IPS-18c (cell line): ENCODE measurements at regions not wholly inside any gene's neighbourhood (a gene's known extent, or its start where the extent isn't known, plus 50 kb on each side); places are given as distances from the start of the nearest gene placed in this dataset.

Experiments used
- H3K4me3 ChIP-seq: 2 replicates; pipeline ENCODE4 v1.7.0; 2013; ENCODE audit warnings: low read depth, mild to moderate bottlenecking, low read length, moderate library complexity; ENCODE audit not compliant: insufficient read depth
- H3K9me3 ChIP-seq: one replicate; pipeline ENCODE4 v1.6.1; 2013; ENCODE audit warnings: mild to moderate bottlenecking, low read length, moderate library complexity; ENCODE audit not compliant: control insufficient read depth, insufficient read depth

GRCh38 chr22:48615171-48616008, 1212.3 kb downstream of the BRD1 start:
- no peak overlapping the region for H3K4me3 ChIP-seq
- H3K9me3 ChIP-seq, result no peaks in the 10 kb centered on the region

DNA sequence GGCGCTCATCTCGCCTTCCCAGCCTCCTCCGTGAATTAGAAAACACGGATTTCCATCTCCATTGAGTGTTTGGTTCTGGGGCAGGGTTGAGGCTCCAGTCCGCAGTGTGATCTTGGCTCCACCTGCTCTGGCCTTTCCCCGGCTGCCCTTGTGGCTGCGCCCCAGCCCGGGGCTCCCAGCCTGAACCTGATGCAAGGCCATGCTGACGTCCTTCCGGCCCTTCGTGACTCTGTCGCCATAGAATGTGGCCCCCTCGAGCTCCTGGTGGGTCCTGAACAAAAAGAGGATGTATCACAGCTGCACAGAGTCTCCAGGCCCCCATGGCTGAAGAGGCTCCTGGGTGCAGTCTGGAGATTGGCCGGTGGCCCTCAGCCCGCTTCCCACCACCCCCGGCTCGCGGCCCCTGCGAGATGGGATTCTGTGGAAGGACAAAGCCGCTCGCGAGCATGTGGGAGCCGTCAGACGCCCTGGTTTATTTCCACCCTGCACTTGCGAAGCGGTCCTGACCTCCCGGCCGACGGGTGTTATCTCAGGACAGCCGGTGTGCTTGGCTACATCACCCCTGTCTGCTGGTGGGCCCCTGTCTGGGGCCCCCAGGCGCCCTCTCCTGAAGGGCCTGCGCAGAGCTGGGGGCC, 1214.0 kb downstream of the BRD1 start:
- Histone ChIP-seq H3K4me3 (no peak overlapping the region), H3K9me3 (no peaks in the 10 kb centered on the region)

GRCh38 chr22:48612077-48612995, 1215.3 kb downstream of the BRD1 start:
- Histone ChIP-seq H3K9me3 (no peaks in the 10 kb centered on the region), H3K4me3 (no peak overlapping the region)

- H3K9me3 ChIP-seq, result no peaks in the 10 kb centered on the region
Observed at GRCh38 chr22:48609279-48609865, 1218.3 kb downstream of the BRD1 start.

GRCh38 chr22:48607901-48608662, 1219.6 kb downstream of the BRD1 start:
- Histone ChIP-seq H3K4me3 (no peak overlapping the region), H3K9me3 (no peaks in the 10 kb centered on the region)

More at GRCh38 chr22:48609279-48609865, 1218.3 kb downstream of the BRD1 start:
- no peak overlapping the region for H3K4me3 ChIP-seq

DNA sequence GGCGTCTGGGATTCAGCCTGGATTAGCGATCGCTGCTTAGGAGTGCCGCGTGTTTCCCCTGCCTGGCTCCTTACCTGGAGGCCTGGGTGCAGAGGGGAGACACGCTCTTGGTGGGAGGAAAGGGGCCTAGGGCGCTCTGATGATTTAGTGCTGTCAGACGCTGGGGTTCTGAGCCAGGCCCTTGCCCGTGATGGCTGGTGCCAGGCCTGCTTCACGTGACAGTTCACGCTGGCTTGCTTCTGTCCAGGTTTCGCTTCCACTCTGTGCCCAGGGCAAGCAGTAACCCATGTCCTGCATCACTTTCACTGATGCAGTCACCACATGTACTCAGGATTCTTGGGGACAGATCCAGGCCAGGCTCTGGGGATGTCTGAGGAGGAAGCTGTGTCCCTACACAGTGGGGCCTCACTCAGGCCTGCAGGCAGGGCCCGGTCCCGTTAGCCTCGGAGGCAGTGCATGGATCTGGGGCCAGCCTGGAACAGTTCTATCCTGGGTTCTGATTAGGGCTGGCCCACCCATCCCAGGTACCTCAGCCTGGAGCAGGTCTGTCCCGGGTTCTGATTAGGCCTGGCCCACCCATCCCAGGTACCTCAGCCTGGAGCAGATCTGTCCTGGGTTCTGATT, 1220.9 kb downstream of the BRD1 start:
- no peak overlapping the region for H3K4me3 ChIP-seq
- no peaks in the 10 kb centered on the region for H3K9me3 ChIP-seq

DNA sequence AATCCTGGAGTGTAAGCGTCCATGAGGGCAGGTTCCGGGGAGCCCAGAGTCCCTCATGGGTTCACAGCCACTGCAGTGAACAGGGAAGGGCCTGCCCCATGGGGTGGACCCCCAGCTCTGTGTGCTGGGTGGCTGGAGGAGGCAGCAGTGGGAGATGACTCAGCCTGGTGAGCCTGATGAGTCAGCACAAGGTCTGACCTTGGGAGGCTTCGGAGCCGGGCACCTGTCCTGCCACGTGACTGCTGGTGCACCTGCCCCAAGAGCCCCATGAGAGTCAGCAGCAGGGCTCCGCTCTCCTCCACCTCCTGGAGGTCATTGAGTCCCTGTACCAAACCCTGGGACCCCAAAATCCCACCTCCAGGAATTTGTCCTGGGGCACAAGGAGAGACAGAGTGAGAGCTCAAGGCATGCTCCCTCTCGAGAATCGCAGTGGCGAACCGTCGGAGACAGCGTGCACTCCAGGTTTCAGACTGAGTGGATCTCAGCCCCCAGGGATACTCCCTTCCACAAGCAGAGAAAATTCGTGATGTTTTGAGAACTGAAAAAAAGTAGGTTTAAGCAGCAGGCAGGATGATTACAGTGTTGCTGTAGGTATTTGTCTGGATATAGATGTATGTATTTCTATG, 1221.7 kb downstream of the BRD1 start:
- Histone ChIP-seq H3K4me3 (no peak overlapping the region), H3K9me3 (no peaks in the 10 kb centered on the region)

DNA sequence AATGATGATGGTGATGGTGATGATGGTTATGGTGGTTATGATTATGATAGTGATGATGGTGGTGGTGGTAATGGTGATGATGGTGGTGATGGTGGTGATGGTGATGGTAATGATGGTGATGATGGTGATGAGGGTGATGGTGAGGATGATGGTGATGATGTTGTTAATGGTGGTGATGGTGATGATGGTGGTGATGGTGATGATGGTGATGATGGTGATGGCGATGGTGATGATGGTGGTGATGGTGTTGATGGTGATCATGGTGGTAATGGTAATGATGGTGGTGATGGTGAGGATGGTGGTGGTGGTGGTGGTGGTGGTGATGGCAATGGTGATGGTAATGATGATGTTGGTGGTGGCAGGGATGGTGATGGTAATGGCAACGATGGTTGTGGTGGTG, 1222.5 kb downstream of the BRD1 start:
- Histone ChIP-seq H3K9me3 (no peaks in the 10 kb centered on the region), H3K4me3 (no peak overlapping the region)

DNA sequence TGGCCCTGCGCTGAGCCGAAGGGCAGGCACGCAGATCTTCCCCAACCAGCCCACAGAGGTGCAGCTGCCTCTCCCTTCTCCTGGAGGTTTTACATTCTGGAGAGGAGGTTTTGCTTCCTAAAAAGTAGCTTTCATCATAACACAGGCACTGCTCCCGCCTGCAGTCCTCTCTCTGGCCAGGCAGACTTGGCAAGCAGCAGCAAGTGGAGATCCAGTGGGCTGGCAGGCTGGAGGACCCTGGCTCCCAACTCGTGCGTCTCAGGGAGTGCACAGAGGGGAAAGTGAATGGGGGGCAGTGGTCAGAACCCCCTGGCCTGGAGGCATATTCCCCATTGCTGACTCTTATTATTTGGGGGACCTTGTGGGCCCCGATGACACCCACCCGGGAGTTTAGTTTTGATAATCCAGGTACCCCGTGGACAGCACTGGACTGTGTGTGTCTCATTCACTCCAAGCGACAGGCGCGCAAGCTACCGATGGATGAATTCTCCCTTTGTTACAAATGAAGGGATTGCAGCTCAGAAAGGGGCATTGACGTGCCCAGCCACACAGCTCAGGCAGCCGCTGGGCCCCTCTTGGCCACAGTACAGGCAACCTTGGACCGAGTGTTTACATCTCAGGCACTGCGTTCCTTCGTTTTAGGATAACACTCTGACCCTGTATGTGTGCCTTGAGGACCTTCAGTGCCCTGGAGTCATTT, 1223.9 kb downstream of the BRD1 start:
- no peaks in the 10 kb centered on the region for H3K9me3 ChIP-seq
- no peak overlapping the region for H3K4me3 ChIP-seq

DNA sequence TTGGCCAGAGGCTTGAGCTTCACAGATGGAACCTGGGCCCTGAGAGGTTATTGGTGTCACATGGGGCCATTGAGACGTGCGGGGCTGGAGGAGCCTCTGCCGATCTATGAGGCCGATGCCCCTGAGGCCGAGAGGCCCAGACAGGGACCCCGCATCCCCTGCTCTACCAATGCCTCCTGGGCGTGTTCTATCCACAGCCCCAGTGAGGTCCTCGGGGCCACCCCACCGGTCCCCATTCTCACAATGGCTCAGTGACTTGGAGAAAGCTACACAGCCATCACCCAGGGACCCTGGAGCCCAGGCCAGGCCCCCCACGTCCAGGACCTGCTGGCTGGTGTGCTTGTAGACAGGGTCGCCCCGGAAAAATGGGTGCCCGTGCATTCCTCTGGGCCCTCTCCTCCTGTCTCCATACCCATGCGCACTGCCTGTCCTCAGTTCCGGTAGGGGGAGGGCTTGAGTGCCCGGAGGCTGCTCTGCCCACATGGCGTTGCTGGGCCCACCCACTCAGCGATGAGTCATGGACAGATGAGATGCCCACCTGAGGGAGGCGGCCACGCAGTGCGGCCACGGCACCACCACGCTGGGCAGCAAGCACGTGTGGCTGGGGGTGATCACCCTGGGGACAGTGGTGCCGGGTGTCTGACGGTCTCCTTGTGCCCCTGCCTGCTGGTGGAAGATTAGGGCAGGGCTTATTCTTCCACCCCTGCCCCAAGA, 1224.7 kb downstream of the BRD1 start:
- Histone ChIP-seq H3K4me3 (no peak overlapping the region), H3K9me3 (no peaks in the 10 kb centered on the region)

DNA sequence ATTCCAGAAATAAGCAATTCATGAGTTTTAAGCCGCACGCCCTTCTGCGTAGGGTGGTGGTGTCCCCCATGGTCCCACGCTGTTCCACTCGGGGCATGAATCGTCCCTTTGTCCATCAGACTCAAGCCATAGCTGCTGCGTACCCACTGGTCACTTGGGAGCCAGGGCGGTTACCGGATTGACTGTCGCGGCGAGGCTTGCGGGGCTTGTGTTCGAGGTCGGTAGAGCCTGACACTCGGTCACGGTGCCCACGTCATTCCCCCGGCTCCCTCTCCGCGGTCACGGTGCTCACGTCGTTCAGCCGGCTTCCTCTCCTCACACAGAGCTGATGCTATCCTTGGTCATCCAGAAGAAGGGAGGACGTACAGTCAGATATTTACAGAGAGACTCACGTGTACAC, 1227.0 kb downstream of the BRD1 start:
- no peak overlapping the region for H3K4me3 ChIP-seq
- H3K9me3 ChIP-seq, result no peaks in the 10 kb centered on the region

GRCh38 chr22:48600171-48600570, 1227.5 kb downstream of the BRD1 start:
- Histone ChIP-seq H3K9me3 (no peaks in the 10 kb centered on the region), H3K4me3 (no peak overlapping the region)

- Histone ChIP-seq H3K9me3 (no peaks in the 10 kb centered on the region), H3K4me3 (no peak overlapping the region)
Observed at GRCh38 chr22:48599346-48599745, 1228.3 kb downstream of the BRD1 start.

- no peak overlapping the region for H3K4me3 ChIP-seq
Observed at GRCh38 chr22:48596111-48596850, 1231.4 kb downstream of the BRD1 start.

More at GRCh38 chr22:48596111-48596850, 1231.4 kb downstream of the BRD1 start:
- H3K9me3 ChIP-seq, result no peaks in the 10 kb centered on the region
